Gastrocnemius medialis (tissue), 4 donors: ENCODE measurements at regions not wholly inside any gene's neighbourhood (a gene's known extent, or its start where the extent isn't known, plus 50 kb on each side); places are given as distances from the start of the nearest gene placed in this dataset.

Experiments used
- ATAC-seq, 2 donors: fragments of 150-250 bp; one replicate each; pipeline ENCODE4 v1.9.1; 2016
- DNase-seq, 2 donors: peaks; one replicate each; pipeline ENCODE4 v3.0.0-alpha.2; 2019
- H3K27ac ChIP-seq, 4 donors: fragments of 200-600 bp; sonication (generic); 1 replicate in 1 of 4; 2 replicates in 3 of 4; pipeline ENCODE4 v1.5.1; 2016 to 2018; ENCODE audit warnings: mild to moderate bottlenecking in 2 of 4, moderate library complexity in 1 of 4
- H3K27me3 ChIP-seq, 3 donors: fragments of 200-600 bp; sonication (generic) in 2 of 3; 1 replicate in 1 of 3; 2 replicates in 2 of 3; pipeline versions ENCODE4 v1.5.1 to v1.6.0; 2016 to 2019; ENCODE audit warnings: mild to moderate bottlenecking in 1 of 3, moderate library complexity in 1 of 3
- H3K36me3 ChIP-seq, 2 donors: fragments of 200-600 bp; sonication (generic) in 1 of 2; one replicate each; pipeline ENCODE4 v1.5.1; 2017 to 2018
- H3K4me1 ChIP-seq, 2 donors: fragments of 200-600 bp; sonication (generic) in 1 of 2; one replicate each; pipeline ENCODE4 v1.5.1; 2016 to 2017; ENCODE audit warnings: mild to moderate bottlenecking in 2 of 2
- H3K4me3 ChIP-seq, 4 donors: fragments of 200-600 bp; sonication (generic) in 3 of 4; 1 replicate in 1 of 4; 2 replicates in 3 of 4; pipeline ENCODE4 v1.5.1; 2016 to 2019; ENCODE audit warnings: mild to moderate bottlenecking in 2 of 4
- H3K9me3 ChIP-seq, 3 donors: fragments of 200-600 bp; sonication (generic) in 2 of 3; 1 replicate in 1 of 3; 2 replicates in 2 of 3; pipeline ENCODE4 v1.5.1; 2016 to 2019
- CTCF ChIP-seq, 5 experiments: fragments of 450-650 bp in 3 of 5; fragments of 200-600 bp in 2 of 5; sonication (generic) in 2 of 5; IDR thresholded peaks in 4 of 5; conservative IDR thresholded peaks in 1 of 5; 1 replicate in 4 of 5; 2 replicates in 1 of 5; pipeline ENCODE4 v1.5.1; 2016 to 2019; ENCODE audit warnings: antibody characterized with exemption in 5 of 5, mild to moderate bottlenecking in 3 of 5, moderate library complexity in 3 of 5
- POLR2A ChIP-seq, 2 donors: fragments of 450-650 bp; IDR thresholded peaks; one replicate each; pipeline ENCODE4 v1.6.1; 2017; ENCODE audit warnings: antibody characterized with exemption in 2 of 2, mild to moderate bottlenecking in 2 of 2, moderate library complexity in 2 of 2
- in situ Hi-C, 4 donors: fragments of 200-750 bp; cut with MboI; loops; one replicate each; pipeline versions ENCODE4 v1.15.0 to v1.8.0; 2017; ENCODE audit warnings: low sequenced_read_pairs in 4 of 4
- intact Hi-C: fragments of 100-400 bp; cut with DNase I; formaldehyde crosslinking; loops from one replicate; pipeline ENCODE4 v1.15.1; 2023; ENCODE audit warnings: low total_unique reads

GRCh38 chr2:59195851-59196250 lies 954.7 kb upstream of the FANCL start:
- no peaks in the 10 kb centered on the region for H3K4me1 ChIP-seq
- in situ Hi-C loops, result no loop called here
- no peaks in the 10 kb centered on the region for H3K27me3 ChIP-seq
- intact Hi-C loops, result no loop called here
- no peaks in the 10 kb centered on the region for H3K36me3 ChIP-seq
- DNase-seq (no peak), ATAC-seq (no peak)
- H3K27ac ChIP-seq, result no peak overlapping the region
- no peaks in the 10 kb centered on the region for H3K9me3 ChIP-seq
- no peak overlapping the region for H3K4me3 ChIP-seq
- TF ChIP-seq POLR2A (IDR thresholded peaks at IDR 0.05), result no peak
- TF ChIP-seq CTCF (IDR thresholded peaks at IDR 0.05 in 4 of 5, conservative IDR thresholded peaks at IDR 0.05 in 1 of 5), result no peak

- Histone ChIP-seq H3K27ac (no peak overlapping the region), H3K27me3 (no peaks in the 10 kb centered on the region), H3K9me3 (no peaks in the 10 kb centered on the region), H3K4me3 (no peak overlapping the region), H3K36me3 (no peaks in the 10 kb centered on the region), H3K4me1 (no peaks in the 10 kb centered on the region)
- in situ Hi-C loops, result no loop called here
- intact Hi-C loops, result no loop called here
- no peak for ATAC-seq
- DNase-seq, result no peak
- TF ChIP-seq CTCF (IDR thresholded peaks at IDR 0.05 in 4 of 5, conservative IDR thresholded peaks at IDR 0.05 in 1 of 5) (no peak), POLR2A (IDR thresholded peaks at IDR 0.05) (no peak)
Observed at GRCh38 chr2:59191781-59192180, 950.7 kb upstream of the FANCL start.

- Histone ChIP-seq H3K4me1 (no peaks in the 10 kb centered on the region), H3K4me3 (no peak overlapping the region), H3K27me3 (no peaks in the 10 kb centered on the region), H3K36me3 (no peaks in the 10 kb centered on the region), H3K9me3 (no peaks in the 10 kb centered on the region), H3K27ac (no peak overlapping the region)
- no peak for ATAC-seq
- no peak for DNase-seq
- TF ChIP-seq POLR2A (IDR thresholded peaks at IDR 0.05) (no peak), CTCF (IDR thresholded peaks at IDR 0.05 in 4 of 5, conservative IDR thresholded peaks at IDR 0.05 in 1 of 5) (no peak)
- in situ Hi-C loops (no loop called here), intact Hi-C loops (no loop called here)
Observed at GRCh38 chr2:59190518-59190917, 949.4 kb upstream of the FANCL start.

- Histone ChIP-seq H3K27me3 (no peaks in the 10 kb centered on the region), H3K36me3 (no peaks in the 10 kb centered on the region), H3K4me1 (no peaks in the 10 kb centered on the region), H3K4me3 (no peak overlapping the region), H3K27ac (no peak overlapping the region), H3K9me3 (no peaks in the 10 kb centered on the region)
- no peak for DNase-seq
- in situ Hi-C loops (no loop called here), intact Hi-C loops (no loop called here)
- no peak for ATAC-seq
- no peak for TF ChIP-seq POLR2A (IDR thresholded peaks at IDR 0.05)
- no peak for TF ChIP-seq CTCF (IDR thresholded peaks at IDR 0.05 in 4 of 5, conservative IDR thresholded peaks at IDR 0.05 in 1 of 5)
Observed at GRCh38 chr2:59184276-59185020, 943.3 kb upstream of the FANCL start.

- ATAC-seq, result no peak
- H3K36me3 ChIP-seq, result no peaks in the 10 kb centered on the region
- TF ChIP-seq POLR2A (IDR thresholded peaks at IDR 0.05) (no peak), CTCF (IDR thresholded peaks at IDR 0.05 in 4 of 5, conservative IDR thresholded peaks at IDR 0.05 in 1 of 5) (no peak)
- no peaks in the 10 kb centered on the region for H3K27me3 ChIP-seq
- DNase-seq, result no peak
- in situ Hi-C loops (no loop called here), intact Hi-C loops (no loop called here)
- no peaks in the 10 kb centered on the region for H3K4me1 ChIP-seq
- H3K4me3 ChIP-seq, result no peak overlapping the region
- no peaks in the 10 kb centered on the region for H3K9me3 ChIP-seq
- no peak overlapping the region for H3K27ac ChIP-seq
Observed at GRCh38 chr2:59183070-59183469, 941.9 kb upstream of the FANCL start.
